GM12873 (cell line): ENCODE measurements at regions not wholly inside any gene's neighbourhood (a gene's known extent, or its start where the extent isn't known, plus 50 kb on each side); places are given as distances from the start of the nearest gene placed in this dataset.

Source experiments
- CTCF ChIP-seq: IDR thresholded peaks from 2 replicates; pipeline ENCODE4 v1.5.1; 2012; ENCODE audit warnings: low read depth, mild to moderate bottlenecking, moderate library complexity, low read length, control low read depth; ENCODE audit not compliant: insufficient read depth; ENCODE audit errors: missing control alignments

- TF ChIP-seq CTCF, result no peak
Observed at GRCh38 chr3:94524102-94524919, 461.4 kb downstream of the NSUN3 start.

GRCh38 chr3:94525043-94525442 lies 462.2 kb downstream of the NSUN3 start:
- TF ChIP-seq CTCF, result peak; percentile 23

GRCh38 chr3:94529816-94530215 lies 467.0 kb downstream of the NSUN3 start:
- TF ChIP-seq CTCF, result no peak

GRCh38 chr3:94532951-94533350 lies 470.1 kb downstream of the NSUN3 start:
- TF ChIP-seq CTCF, result no peak

GRCh38 chr3:94539937-94540336 lies 477.1 kb downstream of the NSUN3 start:
- no peak for TF ChIP-seq CTCF

- no peak for TF ChIP-seq CTCF
Observed at GRCh38 chr3:94543161-94543560, 480.3 kb downstream of the NSUN3 start.

GRCh38 chr3:94544131-94544789 lies 481.4 kb downstream of the NSUN3 start:
- no peak for TF ChIP-seq CTCF
